HG03442 (cell line): ENCODE measurements at regions not wholly inside any gene's neighbourhood (a gene's known extent, or its start where the extent isn't known, plus 50 kb on each side); places are given as distances from the start of the nearest gene placed in this dataset.
A peak's percentile ranks its signal among the peaks of the same experiment; 100 is the strongest.

Experiments used
- ATAC-seq: cut with Tn5 transposase; IDR thresholded peaks from one replicate; pipeline ENCODE4 v1.9.1; 2021; ENCODE audit warnings: mild to moderate bottlenecking, moderate library complexity; ENCODE audit not compliant: unreplicated experiment

DNA sequence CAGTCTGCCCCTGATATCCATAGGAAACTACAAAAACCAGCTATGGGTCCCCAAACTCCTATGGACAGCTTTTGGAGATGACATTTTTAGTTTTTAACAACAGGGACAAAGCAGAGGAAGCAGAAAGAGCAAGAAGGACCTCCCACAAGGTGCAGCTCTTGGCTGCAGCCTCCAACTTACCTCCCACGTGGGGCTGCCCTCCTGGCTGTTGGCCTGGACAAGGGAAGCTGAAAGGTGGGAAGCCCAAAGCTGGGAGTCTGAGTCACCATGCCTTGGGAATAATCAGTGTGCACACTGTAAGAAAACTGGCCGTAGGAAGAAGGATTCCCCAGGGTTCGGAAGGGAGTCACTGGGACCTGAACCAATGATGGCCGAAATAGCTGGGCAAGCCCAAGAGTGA lies 51.8 kb upstream of the PAX1 start:
- no peak for ATAC-seq

DNA sequence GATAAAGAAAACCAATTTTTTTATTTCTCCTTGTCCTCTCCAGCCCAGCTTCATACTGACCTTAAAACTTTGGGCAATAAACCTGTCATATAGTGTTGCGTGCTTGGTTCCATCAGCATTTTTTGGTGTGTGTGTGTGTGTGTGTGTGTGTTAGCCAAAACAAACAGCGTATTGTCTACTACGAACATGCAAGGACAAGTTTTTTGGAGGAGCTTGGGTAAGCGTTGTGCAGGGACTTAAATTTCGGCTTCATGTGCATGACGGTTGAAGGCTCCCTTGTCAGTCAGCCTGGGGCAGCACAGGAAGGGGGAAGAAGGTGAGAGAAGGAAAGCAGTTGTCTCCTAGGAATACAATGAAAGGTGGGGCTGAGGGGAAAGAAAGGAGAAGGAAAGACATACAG lies 62.0 kb upstream of the PAX1 start:
- no peak for ATAC-seq

DNA sequence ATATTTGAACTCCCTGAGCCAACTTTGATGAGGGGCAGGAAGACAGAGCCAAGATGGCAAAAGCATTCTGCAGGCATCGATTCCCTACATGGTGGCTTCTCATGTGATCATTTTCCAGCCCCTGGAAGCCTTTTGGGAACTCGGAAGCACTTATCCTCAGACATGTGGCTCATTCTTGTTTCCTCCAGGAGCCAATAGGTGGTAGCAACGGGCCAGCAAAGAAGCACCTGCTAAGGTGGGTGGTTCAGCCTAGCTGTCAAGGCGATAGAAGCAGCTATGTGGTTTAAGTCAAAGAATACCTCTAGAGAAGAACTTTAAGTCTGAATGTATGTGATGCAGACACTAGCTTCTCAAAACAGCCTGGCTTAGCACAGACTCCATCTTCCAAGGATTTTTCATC lies 64.9 kb upstream of the PAX1 start:
- no peak for ATAC-seq

- no peak for ATAC-seq
Observed at GRCh38 chr20:21633829-21634228, 71.6 kb upstream of the PAX1 start.

GRCh38 chr20:21632735-21633053 lies 72.8 kb upstream of the PAX1 start:
- ATAC-seq, result no peak

DNA sequence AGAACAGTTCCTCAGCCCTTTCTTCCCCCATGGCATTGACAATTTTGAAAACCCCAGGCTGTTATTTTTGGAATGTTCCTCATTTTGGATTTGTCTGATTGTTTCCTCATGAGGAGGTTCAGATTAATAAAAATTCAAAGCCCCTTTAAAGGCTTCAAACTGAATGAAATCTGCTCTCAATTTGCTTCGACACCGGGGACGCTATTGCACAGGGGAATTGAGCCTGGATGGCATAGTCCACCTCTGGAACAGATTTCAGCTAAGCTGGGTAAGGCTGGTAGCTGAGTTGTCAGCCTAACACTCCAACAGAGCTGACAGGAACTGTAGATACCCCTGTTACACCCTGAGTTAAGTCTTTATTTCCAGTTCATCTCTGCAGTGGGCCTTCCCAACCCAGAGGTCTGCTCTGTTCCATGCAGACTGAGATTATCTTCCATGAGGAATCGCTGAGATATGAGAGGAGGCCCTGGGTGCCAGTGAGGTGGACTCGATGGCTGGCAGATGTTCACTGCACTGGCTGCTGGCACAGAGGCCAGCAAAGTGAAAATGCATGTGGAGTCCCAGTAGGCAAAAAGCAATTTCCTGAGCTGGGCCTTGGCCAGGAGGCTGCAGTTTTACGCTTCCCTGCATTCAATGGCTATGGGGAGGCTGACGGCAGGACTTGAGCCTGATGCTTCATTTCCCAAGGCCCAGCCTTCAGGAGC lies 73.3 kb upstream of the PAX1 start:
- ATAC-seq, result no peak

DNA sequence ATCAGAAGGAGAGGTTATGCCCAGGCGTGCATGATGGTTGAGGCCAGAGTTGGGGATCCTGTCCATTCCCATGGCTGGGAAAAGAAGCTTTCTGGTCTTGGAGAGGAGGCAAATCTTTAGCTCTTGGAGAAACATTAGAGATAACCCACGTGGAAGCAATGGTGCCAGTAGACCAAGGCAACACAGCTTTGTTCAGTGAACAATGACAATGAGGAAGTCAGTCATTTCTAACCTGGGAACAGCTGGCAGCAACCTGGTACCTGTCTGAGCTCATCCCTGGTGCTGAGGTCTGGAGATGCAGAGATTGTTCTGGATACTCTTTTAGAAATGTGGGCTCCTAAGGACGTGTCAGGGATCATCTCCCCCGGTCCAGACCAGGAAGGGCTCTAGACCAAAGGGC lies 76.7 kb upstream of the PAX1 start:
- ATAC-seq, result no peak

DNA sequence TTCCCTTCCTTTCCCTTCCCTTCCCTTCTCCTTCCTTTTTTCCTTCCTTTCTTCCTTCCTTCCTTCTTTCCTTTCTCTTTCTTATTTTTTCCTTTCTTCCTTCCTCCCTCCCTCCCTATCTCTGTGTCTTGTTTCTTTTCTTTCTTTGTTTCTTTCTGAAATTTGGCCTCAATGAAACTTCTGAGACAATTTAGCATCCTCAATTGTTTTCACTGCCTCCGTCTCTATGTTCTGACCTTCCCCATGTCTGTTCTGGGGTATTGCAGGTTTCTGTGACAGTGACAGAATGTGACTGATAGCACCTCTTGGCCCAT lies 81.7 kb upstream of the PAX1 start:
- ATAC-seq, result no peak

DNA sequence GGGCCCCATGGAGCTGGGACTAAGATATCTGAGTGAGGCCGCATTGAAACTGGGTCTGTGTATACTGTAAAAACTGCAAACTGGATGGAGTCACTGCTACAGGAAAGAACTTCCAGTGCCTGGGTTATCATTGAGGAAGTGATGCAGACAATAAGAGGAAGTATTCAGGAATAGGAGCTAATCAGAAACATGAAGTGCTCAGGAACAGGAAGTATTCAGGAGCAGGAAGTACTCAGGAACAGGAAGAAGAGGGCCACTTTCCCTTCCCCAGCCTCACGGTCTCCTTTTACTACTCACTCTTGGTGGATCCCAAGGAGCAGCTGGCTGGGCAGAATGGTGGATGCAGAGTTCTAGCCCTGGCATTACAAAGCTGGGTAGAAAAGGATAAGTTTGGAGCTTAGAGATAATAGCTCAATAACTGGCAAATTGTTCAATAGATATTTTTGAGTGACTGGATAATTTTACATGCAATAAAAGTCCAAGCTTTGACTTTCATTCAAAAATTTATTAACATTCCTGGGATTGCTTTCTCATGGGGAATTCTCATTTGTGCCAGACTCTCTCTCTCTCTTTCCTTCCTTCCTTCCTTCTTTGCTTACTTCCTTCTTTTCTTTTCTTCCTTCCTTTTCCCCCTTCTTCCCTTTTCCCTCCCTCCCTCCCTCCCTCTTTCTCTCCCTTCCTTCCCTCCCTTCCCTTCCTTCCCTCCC lies 82.2 kb upstream of the PAX1 start:
- ATAC-seq, result no peak

GRCh38 chr20:21622097-21622857 lies 83.2 kb upstream of the PAX1 start:
- ATAC-seq, result no peak

DNA sequence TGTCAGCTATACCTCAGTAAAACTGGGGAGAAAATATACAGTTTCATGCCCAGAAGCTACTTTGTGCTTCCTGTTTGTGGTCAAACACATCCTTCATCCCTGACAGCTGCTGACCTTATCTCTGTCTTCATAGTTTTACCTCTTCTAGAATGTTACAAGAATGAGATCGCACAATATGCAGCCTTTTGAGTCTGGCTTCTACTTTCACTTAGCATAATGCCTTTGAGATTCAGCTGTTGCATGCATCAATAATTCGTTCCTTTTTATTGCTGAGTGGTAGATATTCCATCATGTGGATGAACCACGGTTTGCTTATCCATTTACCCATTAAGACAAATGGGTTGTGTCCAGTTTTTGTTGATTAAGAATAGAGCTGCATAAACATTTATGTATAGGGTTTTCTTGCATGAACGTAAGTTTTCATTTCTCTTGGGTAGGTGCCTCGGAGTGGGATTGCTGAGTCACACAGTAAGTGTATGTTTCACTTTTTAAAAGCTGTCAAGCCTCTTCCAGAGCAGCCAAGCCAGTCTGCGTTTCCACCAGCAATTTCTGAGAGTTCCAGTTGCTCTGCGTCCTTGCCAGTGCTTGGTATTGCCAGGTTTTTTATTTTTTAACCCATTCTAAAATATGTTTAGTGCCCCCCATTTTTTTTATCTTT lies 86.6 kb upstream of the PAX1 start:
- no peak for ATAC-seq

DNA sequence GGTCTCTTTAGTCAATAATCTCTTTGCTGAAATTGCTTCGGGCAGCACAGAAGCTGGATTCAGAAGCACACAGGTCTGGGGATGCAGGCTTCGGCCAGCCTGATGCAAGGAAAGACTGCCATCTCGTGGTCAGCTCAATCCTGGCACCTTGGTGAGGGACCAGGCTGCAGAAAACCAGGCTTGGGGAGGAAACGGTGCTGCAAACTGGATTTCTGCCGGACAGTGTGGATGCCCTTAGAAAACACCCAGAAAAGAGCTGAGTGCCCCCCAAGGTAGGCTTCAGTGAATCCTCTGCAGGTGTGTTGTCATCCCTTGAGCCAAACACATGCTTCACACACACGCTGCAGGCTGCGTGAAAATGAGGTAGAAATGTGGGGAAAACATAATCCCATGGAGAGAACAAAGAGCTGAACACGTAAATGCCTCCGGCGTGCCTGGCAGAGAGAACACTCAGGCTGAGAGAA lies 89.8 kb upstream of the PAX1 start:
- peak; percentile 69 for ATAC-seq

GRCh38 chr20:21614980-21615379 lies 90.5 kb upstream of the PAX1 start:
- no peak for ATAC-seq

DNA sequence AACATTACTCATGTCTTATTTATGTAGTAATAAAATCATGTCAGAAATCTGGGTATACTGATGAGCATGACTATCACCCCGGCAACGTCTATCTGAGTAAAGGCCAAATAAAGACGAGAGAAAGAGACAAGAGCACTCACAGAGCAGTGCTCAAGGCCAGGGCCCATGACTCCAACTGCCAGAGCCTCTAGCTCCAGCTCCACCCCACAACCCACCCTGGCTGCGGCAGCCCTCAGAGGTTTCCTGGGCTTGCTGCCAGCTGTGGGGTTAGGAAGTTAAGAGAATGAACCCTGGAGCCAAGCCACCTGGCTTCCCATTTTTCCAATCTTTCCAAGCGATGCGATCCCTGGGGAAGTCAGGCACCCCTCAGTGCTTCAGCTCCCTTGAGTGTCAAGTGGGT lies 92.0 kb upstream of the PAX1 start:
- no peak for ATAC-seq

GRCh38 chr20:21609981-21610380 lies 95.5 kb upstream of the PAX1 start:
- ATAC-seq, result no peak

DNA sequence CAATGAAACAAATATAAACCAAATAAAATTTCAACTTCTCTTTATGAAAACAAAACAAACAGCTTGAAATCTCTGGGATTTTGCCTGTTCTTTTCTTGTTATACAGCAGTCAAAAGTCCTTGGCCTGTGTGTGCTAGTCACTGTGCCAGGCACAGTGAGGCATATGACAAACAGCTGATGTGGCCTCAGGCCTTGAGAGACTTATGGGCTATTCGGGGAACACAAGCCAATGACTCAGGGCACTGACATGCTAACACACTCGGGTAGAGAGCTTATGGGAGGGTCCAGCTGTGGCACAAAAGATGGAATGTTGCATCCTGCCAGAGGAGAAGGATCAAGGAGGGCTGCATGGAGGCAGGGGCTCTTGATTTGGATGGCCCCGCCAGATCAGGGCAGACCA lies 95.4 kb upstream of the NKX2-2 start:
- no peak for ATAC-seq

DNA sequence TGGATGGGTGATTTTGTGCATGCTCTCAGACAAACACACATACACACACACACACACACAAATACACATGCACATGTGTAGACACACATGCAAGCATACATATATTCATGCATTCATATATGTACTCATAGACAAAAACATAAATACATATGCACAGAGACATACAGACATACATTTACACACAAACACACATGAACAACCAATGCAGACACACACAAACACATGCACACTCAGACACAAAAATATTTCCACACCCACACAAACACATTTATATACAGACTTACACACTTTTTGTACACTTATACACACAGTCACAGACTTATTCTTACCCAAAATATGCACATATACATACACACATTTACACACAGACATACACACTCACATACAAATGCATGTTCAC lies 94.9 kb upstream of the NKX2-2 start:
- ATAC-seq, result no peak

GRCh38 chr20:21607971-21608725 lies 94.3 kb upstream of the NKX2-2 start:
- no peak for ATAC-seq

DNA sequence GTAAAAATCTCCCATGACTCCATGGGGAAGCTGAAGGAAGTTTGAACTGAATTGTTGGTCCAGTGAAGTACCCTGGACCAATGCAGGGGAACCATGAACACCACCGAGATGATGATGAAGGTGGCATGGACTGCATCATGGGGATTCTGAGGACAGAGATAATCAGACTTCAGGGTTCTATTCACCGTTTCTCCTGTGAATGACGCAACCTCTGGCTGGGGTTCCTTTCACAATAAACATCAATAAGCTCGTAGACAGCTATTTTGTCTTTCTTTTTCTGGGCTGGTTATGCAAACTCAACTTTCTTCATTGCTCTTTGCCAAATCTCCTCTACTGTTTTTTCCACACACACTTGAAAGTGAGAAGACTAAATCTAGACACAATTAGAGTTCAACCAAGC lies 87.9 kb upstream of the NKX2-2 start:
- no peak for ATAC-seq

GRCh38 chr20:21586682-21587081 lies 72.8 kb upstream of the NKX2-2 start:
- ATAC-seq, result no peak
